GM21515 (cell line): ENCODE measurements at regions not wholly inside any gene's neighbourhood (a gene's known extent, or its start where the extent isn't known, plus 50 kb on each side); places are given as distances from the start of the nearest gene placed in this dataset.

Source experiments
- ATAC-seq: cut with Tn5 transposase; IDR thresholded peaks from one replicate; pipeline ENCODE4 v1.9.1; 2021; ENCODE audit not compliant: unreplicated experiment

- ATAC-seq = no peak
These were observed 470.9 kb downstream of the TFAP2A start for GRCh38 chr6:9943986-9944385.

- ATAC-seq = no peak
These were observed 471.8 kb downstream of the TFAP2A start for GRCh38 chr6:9943026-9943425.

GRCh38 chr6:9942131-9942530 is 472.7 kb downstream of the TFAP2A start:
- no peak for ATAC-seq

- no peak for ATAC-seq
These were observed 476.1 kb downstream of the TFAP2A start for GRCh38 chr6:9938801-9939200.

GRCh38 chr6:9937031-9937763 is 477.7 kb downstream of the TFAP2A start:
- ATAC-seq = no peak

GRCh38 chr6:9936551-9936950 is 478.3 kb downstream of the TFAP2A start:
- no peak for ATAC-seq

- no peak for ATAC-seq
These were observed 481.2 kb downstream of the TFAP2A start for GRCh38 chr6:9933677-9934076.

- no peak for ATAC-seq
These were observed 487.6 kb downstream of the TFAP2A start for GRCh38 chr6:9927275-9927674.

GRCh38 chr6:9924971-9925370 is 489.9 kb downstream of the TFAP2A start:
- no peak for ATAC-seq

GRCh38 chr6:9921366-9921765 is 493.5 kb downstream of the TFAP2A start:
- no peak for ATAC-seq

GRCh38 chr6:9914951-9915350 is 499.9 kb downstream of the TFAP2A start:
- ATAC-seq = no peak

- no peak for ATAC-seq
These were observed 513.5 kb downstream of the TFAP2A start for GRCh38 chr6:9901376-9901775.

- no peak for ATAC-seq
These were observed 518.1 kb downstream of the TFAP2A start for GRCh38 chr6:9896806-9897205.

GRCh38 chr6:9890893-9891292 is 524.0 kb downstream of the TFAP2A start:
- no peak for ATAC-seq

GRCh38 chr6:9890469-9890868 is 524.4 kb downstream of the TFAP2A start:
- ATAC-seq = no peak

GRCh38 chr6:9878535-9878934 is 536.3 kb downstream of the TFAP2A start:
- ATAC-seq = no peak

GRCh38 chr6:9875605-9876353 is 539.1 kb downstream of the TFAP2A start:
- no peak for ATAC-seq

GRCh38 chr6:9862603-9863167 is 552.2 kb downstream of the TFAP2A start:
- no peak for ATAC-seq

GRCh38 chr6:9851541-9852380 is 563.1 kb downstream of the TFAP2A start:
- ATAC-seq = no peak

GRCh38 chr6:9851006-9851405 is 563.9 kb downstream of the TFAP2A start:
- no peak for ATAC-seq

- no peak for ATAC-seq
These were observed 566.8 kb downstream of the TFAP2A start for GRCh38 chr6:9848094-9848493.
